ENCODE measurements at regions not wholly inside any gene's neighbourhood (a gene's known extent, or its start where the extent isn't known, plus 50 kb on each side); places are given as distances from the start of the nearest gene placed in this dataset.

GRCh38 chr6:21713481-21713880 lies 119.9 kb downstream of the SOX4 start:
- TF ChIP-seq CTCF (IDR thresholded peaks at IDR 0.05; ENCODE audit: low read length), result no peak
- no peak for TF ChIP-seq EZH2 (IDR thresholded peaks at IDR 0.05; ENCODE audit: borderline replicate concordance, low read length)

Measured in OCI-LY1 (cell line).